22Rv1 (cell line): ENCODE measurements at regions not wholly inside any gene's neighbourhood (a gene's known extent, or its start where the extent isn't known, plus 50 kb on each side); places are given as distances from the start of the nearest gene placed in this dataset.

ENCODE experiments used
- CTCF ChIP-seq: fragments of 450-650 bp; IDR thresholded peaks from 2 replicates; pipeline ENCODE4 v1.5.1; 2017; ENCODE audit warnings: mild to moderate bottlenecking
- ZFX ChIP-seq: fragments of 450-650 bp; IDR thresholded peaks from 2 replicates; pipeline ENCODE4 v1.6.1; 2017; ENCODE audit warnings: antibody characterized with exemption, borderline replicate concordance

- TF ChIP-seq CTCF (no peak), ZFX (no peak)
Measured at GRCh38 chr7:50145226-50145625, 52.2 kb upstream of the ZPBP start.
